GM12864 (cell line): ENCODE measurements at regions not wholly inside any gene's neighbourhood (a gene's known extent, or its start where the extent isn't known, plus 50 kb on each side); places are given as distances from the start of the nearest gene placed in this dataset.
"Not testable (repeated sequence)": the region's sequence is repeated elsewhere in the genome, so short reads cannot be mapped to it uniquely, and the experiment has no call there.

Experiments
- DNase-seq: peaks from one replicate; pipeline ENCODE4 v3.0.0-alpha.2; 2011; ENCODE audit warnings: low read depth
- H3K4me3 ChIP-seq: 2 replicates; pipeline ENCODE4 v1.5.1; 2011; ENCODE audit warnings: mild to moderate bottlenecking, low read depth, low read length, control low read depth
- TF ChIP-seq, protein P1 (sequence below): IDR thresholded peaks from 2 replicates; pipeline ENCODE4 v1.5.1; 2011; ENCODE audit warnings: low read depth, mild to moderate bottlenecking, moderate library complexity, low read length, control low read depth, inconsistent platforms; ENCODE audit errors: missing control alignments

DNA sequence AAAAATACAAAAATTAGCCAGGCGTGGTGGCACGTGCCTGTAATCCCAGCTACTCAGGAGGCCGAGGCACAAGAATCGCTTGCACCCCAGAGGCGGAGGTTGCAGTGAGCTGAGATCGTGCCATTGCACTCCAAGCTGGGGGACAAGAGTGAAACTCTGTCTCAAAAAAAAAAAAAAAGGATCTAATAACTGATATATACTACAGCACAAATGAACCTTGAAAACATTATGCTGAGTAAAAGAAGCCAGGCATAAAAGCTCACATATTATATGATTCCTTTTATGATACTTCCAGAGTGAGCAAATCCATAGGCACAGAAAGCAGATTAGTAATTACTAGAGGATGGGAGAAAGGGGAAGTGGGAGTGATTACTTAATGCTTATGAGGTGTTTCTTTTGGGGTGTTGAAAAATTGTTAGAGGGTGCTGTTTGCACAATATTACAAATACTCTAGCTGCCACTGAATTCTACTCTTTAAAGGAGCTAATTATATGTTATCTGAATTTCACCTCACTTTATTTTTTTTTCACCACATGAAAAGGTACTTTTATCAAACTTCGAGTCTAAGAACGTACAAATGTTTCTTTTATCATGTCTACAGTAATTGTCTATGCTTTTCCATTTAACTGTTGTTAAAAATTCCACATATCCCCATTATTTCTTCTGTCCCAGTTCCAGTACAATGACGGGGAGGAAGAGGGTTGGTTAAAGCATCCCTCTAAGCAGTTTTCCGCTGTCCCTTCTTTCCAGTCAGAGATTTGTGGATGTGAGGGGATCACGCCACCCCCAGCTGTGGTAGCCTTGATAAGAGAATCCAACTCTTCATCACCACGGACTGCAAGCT, 77.7 kb upstream of the FAM174B start:
- no peak for DNase-seq
- H3K4me3 ChIP-seq, result peak overlapping the region; percentile 9; the same call in 1 of the 2 replicates
- TF ChIP-seq, protein P1, sequence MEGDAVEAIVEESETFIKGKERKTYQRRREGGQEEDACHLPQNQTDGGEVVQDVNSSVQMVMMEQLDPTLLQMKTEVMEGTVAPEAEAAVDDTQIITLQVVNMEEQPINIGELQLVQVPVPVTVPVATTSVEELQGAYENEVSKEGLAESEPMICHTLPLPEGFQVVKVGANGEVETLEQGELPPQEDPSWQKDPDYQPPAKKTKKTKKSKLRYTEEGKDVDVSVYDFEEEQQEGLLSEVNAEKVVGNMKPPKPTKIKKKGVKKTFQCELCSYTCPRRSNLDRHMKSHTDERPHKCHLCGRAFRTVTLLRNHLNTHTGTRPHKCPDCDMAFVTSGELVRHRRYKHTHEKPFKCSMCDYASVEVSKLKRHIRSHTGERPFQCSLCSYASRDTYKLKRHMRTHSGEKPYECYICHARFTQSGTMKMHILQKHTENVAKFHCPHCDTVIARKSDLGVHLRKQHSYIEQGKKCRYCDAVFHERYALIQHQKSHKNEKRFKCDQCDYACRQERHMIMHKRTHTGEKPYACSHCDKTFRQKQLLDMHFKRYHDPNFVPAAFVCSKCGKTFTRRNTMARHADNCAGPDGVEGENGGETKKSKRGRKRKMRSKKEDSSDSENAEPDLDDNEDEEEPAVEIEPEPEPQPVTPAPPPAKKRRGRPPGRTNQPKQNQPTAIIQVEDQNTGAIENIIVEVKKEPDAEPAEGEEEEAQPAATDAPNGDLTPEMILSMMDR, result no peak

- no peak for DNase-seq
- H3K4me3 ChIP-seq, result peak overlapping the region; percentile 32
- TF ChIP-seq, protein P1, result no peak
These were observed 78.5 kb upstream of the FAM174B start for GRCh38 chr15:92733934-92734521.

DNA sequence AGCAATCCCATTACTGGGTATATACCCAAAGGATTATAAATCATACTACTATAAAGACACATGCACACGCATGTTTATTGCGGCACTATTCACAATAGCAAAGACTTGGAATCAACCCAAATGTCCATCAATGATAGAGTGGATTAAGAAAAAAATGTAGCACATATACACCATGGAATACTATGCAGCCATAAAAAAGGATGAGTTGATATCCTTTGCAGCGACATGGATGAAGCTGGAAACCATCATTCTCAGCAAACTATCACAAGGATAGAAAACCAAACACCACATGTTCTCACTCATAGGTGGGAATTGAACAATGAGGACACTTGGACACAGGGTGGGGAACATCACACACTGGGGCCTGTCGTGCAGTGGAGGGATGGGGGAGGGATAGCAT, 83.7 kb upstream of the FAM174B start:
- H3K4me3 ChIP-seq, DNase-seq: not testable (repeated sequence)

DNA sequence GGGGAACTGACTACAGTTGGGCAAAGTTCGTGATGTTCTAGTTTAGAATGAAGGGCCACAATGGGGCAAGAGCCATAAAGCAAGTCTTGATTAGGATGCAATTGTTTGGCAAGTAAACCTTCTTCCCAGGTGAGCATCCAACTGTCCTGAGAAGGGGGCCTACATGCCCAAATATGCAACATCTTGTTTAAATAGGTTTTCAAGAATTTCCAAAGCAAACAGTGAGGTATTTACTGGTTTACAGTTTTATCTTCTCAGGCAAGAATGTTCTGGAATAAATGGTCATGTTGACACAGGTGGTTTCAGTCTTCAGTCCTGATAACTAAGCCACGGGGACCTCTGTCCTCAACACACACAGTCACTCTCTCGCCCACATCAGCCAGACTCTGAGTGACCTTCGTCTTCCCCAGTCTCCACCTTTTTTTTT, 90.3 kb upstream of the FAM174B start:
- H3K4me3 ChIP-seq, result no peak overlapping the region
- TF ChIP-seq, protein P1, result no peak
- DNase-seq, result no peak

DNA sequence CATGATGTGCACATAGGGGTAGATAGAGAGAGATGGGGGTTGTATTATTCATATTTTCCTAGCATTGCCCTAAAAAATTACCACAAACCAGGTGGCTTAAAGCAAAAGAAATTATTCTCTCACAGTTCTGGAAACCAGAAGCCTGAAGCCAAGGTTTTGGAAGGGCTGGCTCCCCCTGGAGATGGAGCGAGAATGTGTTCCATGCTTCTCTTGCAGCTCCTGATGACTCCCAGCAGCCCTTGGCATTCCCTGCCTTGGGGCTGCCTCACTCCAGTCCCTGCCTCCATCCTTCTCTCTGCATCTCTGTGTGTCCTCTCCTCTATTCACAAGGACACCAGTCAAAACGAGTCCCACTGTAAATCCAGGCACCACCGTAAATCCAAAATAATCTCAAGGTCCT, 91.5 kb upstream of the FAM174B start:
- H3K4me3 ChIP-seq, result no peak overlapping the region
- TF ChIP-seq, protein P1, result no peak
- DNase-seq, result no peak

DNA sequence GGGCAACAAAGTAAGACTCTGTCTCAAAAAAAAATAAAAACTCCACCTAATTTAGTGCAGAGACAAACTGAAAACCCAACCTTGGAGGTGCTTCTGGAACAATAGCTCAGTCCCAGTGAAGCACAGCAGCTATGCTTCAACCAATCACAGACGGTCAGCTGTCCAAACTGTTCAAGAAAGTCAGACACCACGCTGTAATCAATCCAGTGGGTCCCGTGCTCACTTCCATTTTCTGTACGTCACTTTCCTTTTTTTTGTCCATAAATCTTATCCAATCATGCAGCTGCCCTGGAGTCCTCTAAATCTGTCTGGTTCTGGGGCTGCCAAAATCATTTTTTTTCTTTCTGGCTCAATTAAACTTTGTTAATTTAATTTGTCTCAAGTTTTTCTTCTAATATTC, 93.6 kb upstream of the FAM174B start:
- TF ChIP-seq, protein P1, result no peak
- H3K4me3 ChIP-seq, result no peak overlapping the region
- DNase-seq, result no peak

GRCh38 chr15:92749946-92750345, 94.4 kb upstream of the FAM174B start:
- TF ChIP-seq, protein P1, result no peak
- no peak for DNase-seq
- no peak overlapping the region for H3K4me3 ChIP-seq
